ENCODE measurements at regions not wholly inside any gene's neighbourhood (a gene's known extent, or its start where the extent isn't known, plus 50 kb on each side); places are given as distances from the start of the nearest gene placed in this dataset.

DNA sequence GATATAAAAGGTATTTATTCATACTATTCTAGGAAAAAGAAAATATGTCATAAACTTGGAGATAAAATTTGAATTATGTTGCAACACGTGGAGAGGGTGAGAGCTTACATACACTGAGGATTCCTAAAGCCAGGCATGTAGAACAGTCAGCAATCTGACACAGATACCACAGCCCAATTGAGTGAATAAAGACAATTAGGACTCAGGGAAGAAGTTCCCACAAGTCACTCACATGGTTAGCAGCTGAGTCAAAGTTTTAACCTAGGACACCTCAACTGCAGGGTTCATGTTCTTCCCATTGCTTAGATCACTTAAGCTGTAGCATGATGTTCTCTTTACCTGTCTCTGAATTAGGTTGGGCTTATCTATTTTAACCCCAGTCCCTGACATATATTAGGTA, 189.5 kb downstream of the CMPK2 start:
- TF ChIP-seq, protein P1, sequence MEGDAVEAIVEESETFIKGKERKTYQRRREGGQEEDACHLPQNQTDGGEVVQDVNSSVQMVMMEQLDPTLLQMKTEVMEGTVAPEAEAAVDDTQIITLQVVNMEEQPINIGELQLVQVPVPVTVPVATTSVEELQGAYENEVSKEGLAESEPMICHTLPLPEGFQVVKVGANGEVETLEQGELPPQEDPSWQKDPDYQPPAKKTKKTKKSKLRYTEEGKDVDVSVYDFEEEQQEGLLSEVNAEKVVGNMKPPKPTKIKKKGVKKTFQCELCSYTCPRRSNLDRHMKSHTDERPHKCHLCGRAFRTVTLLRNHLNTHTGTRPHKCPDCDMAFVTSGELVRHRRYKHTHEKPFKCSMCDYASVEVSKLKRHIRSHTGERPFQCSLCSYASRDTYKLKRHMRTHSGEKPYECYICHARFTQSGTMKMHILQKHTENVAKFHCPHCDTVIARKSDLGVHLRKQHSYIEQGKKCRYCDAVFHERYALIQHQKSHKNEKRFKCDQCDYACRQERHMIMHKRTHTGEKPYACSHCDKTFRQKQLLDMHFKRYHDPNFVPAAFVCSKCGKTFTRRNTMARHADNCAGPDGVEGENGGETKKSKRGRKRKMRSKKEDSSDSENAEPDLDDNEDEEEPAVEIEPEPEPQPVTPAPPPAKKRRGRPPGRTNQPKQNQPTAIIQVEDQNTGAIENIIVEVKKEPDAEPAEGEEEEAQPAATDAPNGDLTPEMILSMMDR (IDR thresholded peaks at IDR 0.05; ENCODE audit: low read depth, low read length), result no peak
- no peak for TF ChIP-seq MAX (IDR thresholded peaks at IDR 0.05; ENCODE audit: low read depth, low read length)
